Gastroesophageal sphincter (tissue), 4 donors: ENCODE measurements at regions not wholly inside any gene's neighbourhood (a gene's known extent, or its start where the extent isn't known, plus 50 kb on each side); places are given as distances from the start of the nearest gene placed in this dataset.

Source experiments
- ATAC-seq: fragments of 150-250 bp; one replicate; pipeline ENCODE4 v1.9.1; 2016; ENCODE audit warnings: mild to moderate bottlenecking, moderate library complexity
- H3K27ac ChIP-seq, 4 donors: fragments of 200-600 bp; sonication (generic) in 3 of 4; 1 replicate in 3 of 4; 2 replicates in 1 of 4; pipeline ENCODE4 v1.5.1; 2016 to 2019
- H3K27me3 ChIP-seq: fragments of 200-600 bp; sonication (generic); one replicate; pipeline ENCODE4 v1.5.1; 2019
- H3K36me3 ChIP-seq, 2 donors: fragments of 200-600 bp; sonication (generic); one replicate each; pipeline ENCODE4 v1.5.1; 2019; ENCODE audit warnings: control low read depth in 1 of 2
- H3K4me1 ChIP-seq, 3 donors: fragments of 200-600 bp; sonication (generic); 1 replicate in 2 of 3; 2 replicates in 1 of 3; pipeline ENCODE4 v1.5.1; 2016 to 2019; ENCODE audit warnings: control low read depth in 2 of 3
- H3K4me3 ChIP-seq, 2 donors: fragments of 200-600 bp; sonication (generic); one replicate each; pipeline ENCODE4 v1.5.1; 2019; ENCODE audit warnings: mild to moderate bottlenecking in 1 of 2, moderate library complexity in 1 of 2
- H3K9me3 ChIP-seq, 3 donors: fragments of 200-600 bp; sonication (generic); one replicate each; pipeline ENCODE4 v1.5.1; 2017 to 2019; ENCODE audit warnings: control low read depth in 2 of 3
- EP300 ChIP-seq: sonication (generic); formaldehyde crosslinking; IDR thresholded peaks from one replicate; pipeline ENCODE4 v1.6.1; 2017; ENCODE audit warnings: antibody characterized with exemption, mild to moderate bottlenecking
- POLR2A ChIP-seq, 2 donors: fragments of 450-650 bp; IDR thresholded peaks; one replicate each; pipeline ENCODE4 v1.6.1; 2017; ENCODE audit warnings: antibody characterized with exemption in 2 of 2, mild to moderate bottlenecking in 2 of 2, moderate library complexity in 1 of 2
- POLR2AphosphoS5 ChIP-seq: sonication (generic); formaldehyde crosslinking; IDR thresholded peaks from one replicate; pipeline ENCODE4 v1.6.1; 2017; ENCODE audit warnings: antibody characterized with exemption
- WGBS, 2 donors: methylation state at CpG; one replicate each; pipeline ENCODE4 v1.1.5; 2018; ENCODE audit warnings: low coverage in 1 of 2; 5-methylcytosine and 5-hydroxymethylcytosine counted together
- TF ChIP-seq, protein P1 (sequence below), 4 experiments: fragments of 200-600 bp in 2 of 4; fragments of 450-650 bp in 2 of 4; sonication (generic) in 1 of 4; IDR thresholded peaks; one replicate each; pipeline ENCODE4 v1.5.1; 2017 to 2019; ENCODE audit warnings: antibody characterized with exemption in 4 of 4, mild to moderate bottlenecking in 2 of 4, moderate library complexity in 2 of 4

DNA sequence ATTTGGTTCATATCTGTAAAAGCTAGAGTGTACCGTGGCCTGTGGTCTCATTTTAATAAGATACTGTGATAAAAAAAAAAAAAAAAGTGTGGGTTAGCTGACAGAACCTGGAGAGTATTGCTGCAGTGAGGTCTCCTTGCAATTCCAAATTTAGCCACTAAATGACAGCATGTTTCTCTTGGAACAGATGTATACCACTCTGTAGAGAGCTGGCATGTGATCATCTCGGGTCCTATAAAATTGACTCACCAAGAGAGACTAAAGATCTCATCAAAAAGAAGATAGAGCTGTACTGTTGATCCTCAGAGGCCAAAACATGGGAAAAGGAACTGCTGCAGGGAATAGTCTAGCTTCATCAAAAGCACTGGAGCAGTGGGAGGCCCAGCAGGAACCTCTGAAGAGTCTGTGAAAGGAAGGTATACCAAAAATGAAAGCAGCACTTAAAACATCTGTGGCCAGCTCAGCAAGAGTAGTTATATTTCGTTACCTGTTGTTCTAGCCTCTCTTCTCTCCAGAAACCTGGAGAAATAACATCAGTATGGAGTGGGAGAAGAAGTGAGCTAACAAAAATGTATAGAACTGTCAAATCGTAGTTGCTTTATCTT, 826.8 kb downstream of the EFNA5 start:
- 85 to 96% methylated on average over 3 to 4 of the region's 4 CpGs for whole genome bisulfite sequencing, 2 donors
- no peak for TF ChIP-seq POLR2AphosphoS5
- no peak for TF ChIP-seq EP300
- TF ChIP-seq, protein P1, sequence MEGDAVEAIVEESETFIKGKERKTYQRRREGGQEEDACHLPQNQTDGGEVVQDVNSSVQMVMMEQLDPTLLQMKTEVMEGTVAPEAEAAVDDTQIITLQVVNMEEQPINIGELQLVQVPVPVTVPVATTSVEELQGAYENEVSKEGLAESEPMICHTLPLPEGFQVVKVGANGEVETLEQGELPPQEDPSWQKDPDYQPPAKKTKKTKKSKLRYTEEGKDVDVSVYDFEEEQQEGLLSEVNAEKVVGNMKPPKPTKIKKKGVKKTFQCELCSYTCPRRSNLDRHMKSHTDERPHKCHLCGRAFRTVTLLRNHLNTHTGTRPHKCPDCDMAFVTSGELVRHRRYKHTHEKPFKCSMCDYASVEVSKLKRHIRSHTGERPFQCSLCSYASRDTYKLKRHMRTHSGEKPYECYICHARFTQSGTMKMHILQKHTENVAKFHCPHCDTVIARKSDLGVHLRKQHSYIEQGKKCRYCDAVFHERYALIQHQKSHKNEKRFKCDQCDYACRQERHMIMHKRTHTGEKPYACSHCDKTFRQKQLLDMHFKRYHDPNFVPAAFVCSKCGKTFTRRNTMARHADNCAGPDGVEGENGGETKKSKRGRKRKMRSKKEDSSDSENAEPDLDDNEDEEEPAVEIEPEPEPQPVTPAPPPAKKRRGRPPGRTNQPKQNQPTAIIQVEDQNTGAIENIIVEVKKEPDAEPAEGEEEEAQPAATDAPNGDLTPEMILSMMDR (IDR thresholded peaks at IDR 0.05): peak in 1 of 4 experiments; percentile 19

DNA sequence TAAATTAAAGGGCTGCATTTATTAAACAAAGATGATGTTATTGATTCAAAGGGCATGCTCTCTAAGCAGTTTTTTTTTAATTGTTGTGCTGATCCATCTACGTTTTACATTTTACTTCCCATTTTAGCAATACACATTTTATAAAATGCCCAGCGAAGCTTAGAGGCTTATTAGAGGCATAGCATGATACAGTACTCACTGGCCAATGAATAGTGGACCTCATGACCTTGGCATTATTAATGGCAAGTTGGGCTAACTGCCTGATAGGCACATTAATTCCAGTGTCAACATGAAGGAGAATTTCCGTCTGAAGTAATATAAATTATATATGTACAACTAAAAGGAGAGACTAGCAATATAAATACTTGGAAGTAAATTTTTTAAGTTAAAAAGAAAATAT, 837.2 kb downstream of the EFNA5 start:
- H3K4me1 ChIP-seq: no peaks in the 10 kb centered on the region
- no peak overlapping the region for H3K4me3 ChIP-seq
- no peaks in the 10 kb centered on the region for H3K36me3 ChIP-seq
- H3K9me3 ChIP-seq: peaks cover 0 to 7% (median 0%) of the 10 kb centered on the region in 3 donors
- no peak overlapping the region for H3K27ac ChIP-seq
- ATAC-seq: no peak
- whole genome bisulfite sequencing, 2 donors: 57 to 60% methylated on average over 3 of the region's 3 CpGs
- no peak for TF ChIP-seq POLR2A (IDR thresholded peaks at IDR 0.05)
- TF ChIP-seq, protein P1 (IDR thresholded peaks at IDR 0.05): no peak
- TF ChIP-seq POLR2AphosphoS5: no peak
- TF ChIP-seq EP300: no peak
- no peaks in the 10 kb centered on the region for H3K27me3 ChIP-seq

More for the DNA sequence above, 826.8 kb downstream of the EFNA5 start:
- no peak overlapping the region for H3K4me3 ChIP-seq
- H3K36me3 ChIP-seq: no peaks in the 10 kb centered on the region
- ATAC-seq: no peak
- peaks cover 0 to 6% (median 0%) of the 10 kb centered on the region in 3 donors for H3K9me3 ChIP-seq
- H3K27ac ChIP-seq: no peak overlapping the region
- no peaks in the 10 kb centered on the region for H3K27me3 ChIP-seq
- H3K4me1 ChIP-seq: no peaks in the 10 kb centered on the region

DNA sequence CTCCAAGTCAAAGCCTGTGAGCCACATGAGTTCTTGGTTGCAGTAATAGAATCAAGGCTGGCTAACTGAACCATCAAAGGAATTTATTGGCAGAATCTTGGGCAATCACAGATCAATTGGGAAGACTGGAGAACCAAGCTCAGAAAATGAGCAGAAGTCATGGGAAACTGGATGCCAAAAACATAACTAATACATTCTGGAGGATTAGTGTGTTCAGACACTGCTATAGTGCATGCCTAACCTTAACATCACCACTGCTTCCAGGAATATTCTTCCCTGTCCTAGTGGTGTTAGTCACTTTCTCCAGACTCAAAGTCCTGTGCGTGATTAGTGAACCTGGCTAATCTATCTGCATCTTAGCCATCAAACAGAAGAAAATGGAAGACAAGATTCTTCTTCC, 843.7 kb downstream of the EFNA5 start:
- no peaks in the 10 kb centered on the region for H3K4me1 ChIP-seq
- WGBS, 2 donors: 71 to 100% methylated on average over 1 of the region's 1 CpG
- no peaks in the 10 kb centered on the region for H3K36me3 ChIP-seq
- no peak for ATAC-seq
- H3K9me3 ChIP-seq: no peaks in the 10 kb centered on the region
- no peak overlapping the region for H3K4me3 ChIP-seq
- TF ChIP-seq POLR2A (IDR thresholded peaks at IDR 0.05): no peak
- H3K27me3 ChIP-seq: no peaks in the 10 kb centered on the region
- H3K27ac ChIP-seq: no peak overlapping the region

DNA sequence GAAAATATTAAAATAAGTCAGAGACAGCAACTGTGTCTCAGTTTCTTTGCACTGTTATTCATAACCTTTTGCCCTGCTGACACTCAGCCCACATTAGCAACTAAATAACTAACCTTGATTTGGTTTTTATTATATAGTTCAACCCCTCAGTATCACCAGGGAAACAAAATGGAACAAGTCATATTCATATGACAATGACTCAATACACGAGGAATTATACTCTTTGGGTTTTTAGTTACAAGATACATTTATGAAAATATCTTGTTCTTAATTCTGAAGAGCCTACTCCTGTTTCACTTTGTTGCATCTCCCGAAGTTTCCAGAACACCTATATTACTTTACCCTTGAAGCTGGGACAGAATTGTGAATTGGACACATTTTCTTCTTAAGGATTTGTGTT, 845.4 kb downstream of the EFNA5 start:
- no peaks in the 10 kb centered on the region for H3K9me3 ChIP-seq
- H3K27ac ChIP-seq: no peak overlapping the region
- no peaks in the 10 kb centered on the region for H3K36me3 ChIP-seq
- WGBS, 2 donors: 55 to 58% methylated on average over 1 to 2 of the region's 2 CpGs
- TF ChIP-seq, protein P1 (IDR thresholded peaks at IDR 0.05): no peak
- TF ChIP-seq EP300: no peak
- TF ChIP-seq POLR2A (IDR thresholded peaks at IDR 0.05): no peak
- no peak for TF ChIP-seq POLR2AphosphoS5
- H3K4me3 ChIP-seq: no peak overlapping the region
- no peaks in the 10 kb centered on the region for H3K27me3 ChIP-seq
- no peak for ATAC-seq
- no peaks in the 10 kb centered on the region for H3K4me1 ChIP-seq

DNA sequence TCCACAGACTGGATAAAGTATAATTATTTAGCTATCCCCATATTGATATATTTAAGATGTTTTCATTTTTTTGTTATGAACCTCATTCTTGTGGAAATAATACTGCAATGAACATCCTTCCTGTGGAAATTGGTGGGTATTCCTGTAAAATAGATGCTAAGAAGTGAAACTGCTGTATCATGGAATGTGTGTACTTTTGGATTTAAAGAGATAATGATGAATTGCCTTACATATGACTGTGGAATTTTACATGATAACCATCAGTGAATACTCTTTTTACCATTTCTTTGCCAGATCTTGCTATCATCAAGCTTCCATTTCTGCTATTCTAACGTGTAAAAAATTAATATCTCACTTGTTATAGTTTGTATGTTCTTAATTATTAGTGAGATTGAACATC, 847.9 kb downstream of the EFNA5 start:
- WGBS, 2 donors: 74 to 79% methylated on average over 1 of the region's 1 CpG
- H3K27ac ChIP-seq: no peak overlapping the region
- no peaks in the 10 kb centered on the region for H3K36me3 ChIP-seq
- no peaks in the 10 kb centered on the region for H3K27me3 ChIP-seq
- no peaks in the 10 kb centered on the region for H3K4me1 ChIP-seq
- H3K9me3 ChIP-seq: no peaks in the 10 kb centered on the region
- TF ChIP-seq, protein P1 (IDR thresholded peaks at IDR 0.05): no peak
- TF ChIP-seq POLR2AphosphoS5 (no peak), POLR2A (IDR thresholded peaks at IDR 0.05) (no peak), EP300 (no peak)
- ATAC-seq: no peak
- no peak overlapping the region for H3K4me3 ChIP-seq
